Endothelial cell of umbilical vein (primary cell): ENCODE measurements at regions not wholly inside any gene's neighbourhood (a gene's known extent, or its start where the extent isn't known, plus 50 kb on each side); places are given as distances from the start of the nearest gene placed in this dataset.

Source experiments
- BruUV-seq: library from RNA; stranded (reverse); fragments of 400-500 nt; replicated peaks from 2 replicates; lab custom pipeline; 2021; lab: Mats Ljungman, UMichigan
- CTCF ChIA-PET: fragments of 300-600, 350-600 bp; sonication (Branson Sonifier 250); formaldehyde crosslinking; loops from one replicate; lab custom pipeline; 2021; ENCODE audit warnings: antibody characterized with exemption, inconsistent platforms; lab: Charles Lee
- POLR2A ChIA-PET: fragments of 300-600, 350-600 bp; sonication (Branson Sonifier 250); formaldehyde crosslinking; loops from one replicate; lab custom pipeline; 2021; ENCODE audit warnings: antibody characterized with exemption, inconsistent platforms; lab: Charles Lee
- DNase-seq: peaks from one replicate; pipeline ENCODE4 v3.0.0-alpha.2; 2011; ENCODE audit warnings: low read depth, low spot score
- FAIRE-seq: peaks from 2 replicates; lab custom pipeline; 2011; peaks lifted over from hg19 to GRCh38; lab: Jason Lieb, UNC
- H2AFZ ChIP-seq: 2 replicates; pipeline ENCODE4 v1.6.0; 2012; ENCODE audit warnings: low read depth, low read length, control low read depth, inconsistent platforms
- H3K27ac ChIP-seq: 2 replicates; pipeline ENCODE4 v1.5.1; 2011; ENCODE audit warnings: low read depth, mild to moderate bottlenecking, control low read depth, low read length, moderate library complexity; ENCODE audit not compliant: insufficient read depth
- H3K27me3 ChIP-seq, 2 experiments: 2 replicates each; pipeline versions ENCODE4 v1.6.0 to v1.6.1; 2011; ENCODE audit warnings: low read length in 2 of 2, mixed read lengths in 1 of 2; ENCODE audit not compliant: control insufficient read depth in 2 of 2, insufficient read depth in 2 of 2
- H3K36me3 ChIP-seq, 2 experiments: 2 replicates in 1 of 2; 3 replicates in 1 of 2; pipeline ENCODE4 v1.5.1; 2011; ENCODE audit warnings: low read length in 2 of 2, mild to moderate bottlenecking in 1 of 2, moderate library complexity in 1 of 2; ENCODE audit not compliant: control insufficient read depth in 2 of 2, insufficient read depth in 2 of 2; ENCODE audit errors: extremely low read depth in 1 of 2
- H3K4me1 ChIP-seq: 3 replicates; pipeline ENCODE4 v1.5.1; 2011; ENCODE audit warnings: mild to moderate bottlenecking, low read length; ENCODE audit not compliant: control insufficient read depth, insufficient read depth; ENCODE audit errors: extremely low read depth
- H3K4me2 ChIP-seq: 2 replicates; pipeline ENCODE4 v1.6.1; 2011; ENCODE audit warnings: low read length, control low read depth, mixed read lengths; ENCODE audit not compliant: insufficient read depth
- H3K4me3 ChIP-seq, 3 experiments: fragments of 200-600 bp in 1 of 3; sonication (generic), shearing (Covaris generic) in 1 of 3; replicated peaks in 1 of 3; 2 replicates each; pipeline ENCODE4 v1.5.1; 2011 to 2016; ENCODE audit warnings: control low read depth in 3 of 3, low read length in 3 of 3, mild to moderate bottlenecking in 2 of 3, inconsistent platforms in 1 of 3, low read depth in 1 of 3, moderate library complexity in 1 of 3; ENCODE audit not compliant: insufficient read depth in 1 of 3
- H3K79me2 ChIP-seq: 2 replicates; pipeline ENCODE4 v1.6.0; 2012; ENCODE audit warnings: low read length, inconsistent platforms; ENCODE audit not compliant: control insufficient read depth, insufficient read depth
- H3K9ac ChIP-seq: replicated peaks from 2 replicates; pipeline ENCODE3; 2011; ENCODE audit warnings: low read length, control low read depth; ENCODE audit not compliant: insufficient read depth; ENCODE audit errors: extremely low read depth
- H3K9me1 ChIP-seq: replicated peaks from 3 replicates; pipeline ENCODE4 v1.6.0; 2011; ENCODE audit warnings: mild to moderate bottlenecking, low read length; ENCODE audit not compliant: control insufficient read depth, insufficient read depth; ENCODE audit errors: extremely low read depth
- H3K9me3 ChIP-seq: replicated peaks from 2 replicates; pipeline ENCODE4 v1.5.1; 2012; ENCODE audit warnings: low read length, inconsistent platforms; ENCODE audit not compliant: control insufficient read depth, insufficient read depth
- H4K20me1 ChIP-seq: replicated peaks from 2 replicates; pipeline ENCODE3; 2011; ENCODE audit warnings: mild to moderate bottlenecking, low read length; ENCODE audit not compliant: control insufficient read depth, insufficient read depth; ENCODE audit errors: extremely low read depth
- CTCF ChIP-seq, 2 donors: IDR thresholded peaks; 1 replicate in 1 of 2; 2 replicates in 1 of 2; pipeline ENCODE4 v1.5.1; 2011; ENCODE audit warnings: low read length in 2 of 2, mild to moderate bottlenecking in 2 of 2, moderate library complexity in 2 of 2, control low read depth in 1 of 2, inconsistent platforms in 1 of 2, low read depth in 1 of 2; ENCODE audit not compliant: insufficient read depth in 1 of 2; ENCODE audit errors: extremely low read depth in 1 of 2
- EZH2 ChIP-seq: IDR thresholded peaks from 2 replicates; pipeline ENCODE4 v1.6.1; 2012; ENCODE audit warnings: borderline replicate concordance, low read depth, mild to moderate bottlenecking, moderate library complexity, low read length, inconsistent platforms; ENCODE audit not compliant: severe bottlenecking
- FOS ChIP-seq: IDR thresholded peaks from 2 replicates; pipeline ENCODE4 v1.6.1; 2011; ENCODE audit warnings: mild to moderate bottlenecking, low read length, moderate library complexity, borderline replicate concordance; ENCODE audit not compliant: insufficient read depth
- GATA2 ChIP-seq: IDR thresholded peaks from 2 replicates; pipeline ENCODE4 v1.7.0; 2011; ENCODE audit warnings: low read depth, mild to moderate bottlenecking, moderate library complexity, mixed read lengths, low read length; ENCODE audit not compliant: insufficient read length, insufficient read depth
- JUN ChIP-seq: IDR thresholded peaks from 2 replicates; pipeline ENCODE4 v1.6.1; 2011; ENCODE audit warnings: borderline replicate concordance, low read depth; ENCODE audit not compliant: insufficient read length, insufficient read depth
- MAX ChIP-seq: IDR thresholded peaks from 2 replicates; pipeline ENCODE4 v1.6.1; 2011; ENCODE audit not compliant: insufficient read depth, insufficient read length
- MYC ChIP-seq: IDR thresholded peaks from one replicate; pipeline ENCODE4 v1.6.1; 2011; ENCODE audit warnings: mild to moderate bottlenecking, low read depth, low read length
- POLR2A ChIP-seq: IDR thresholded peaks from 2 replicates; pipeline ENCODE4 v1.6.1; 2012; ENCODE audit warnings: low read depth, mild to moderate bottlenecking, control low read depth, low read length
- POLR2AphosphoS5 ChIP-seq: IDR thresholded peaks from 2 replicates; pipeline ENCODE4 v1.6.1; 2012; ENCODE audit warnings: low read depth, mild to moderate bottlenecking, control low read depth, low read length, moderate library complexity; ENCODE audit not compliant: insufficient read depth
- dilution Hi-C: fragments of 300-500 bp; cut with MboI; formaldehyde crosslinking; loops from one replicate; pipeline ENCODE4 v1.15.0; 2019; ENCODE audit warnings: low sequenced_read_pairs; ENCODE audit not compliant: extremely low pct_ligation_motif_present
- intact Hi-C: fragments of 100-400 bp; cut with micrococcal nuclease; formaldehyde crosslinking; loops from one replicate; pipeline ENCODE4 v1.10.0; 2022

GRCh38 chr12:91877456-91878235, 268.0 kb downstream of the BTG1 start:
- H3K9me1 ChIP-seq: no peaks in the 10 kb centered on the region
- H3K4me2 ChIP-seq: no peak overlapping the region
- FAIRE-seq: no peak
- no peaks in the 10 kb centered on the region for H3K79me2 ChIP-seq
- TF ChIP-seq POLR2AphosphoS5: no peak
- TF ChIP-seq EZH2: no peak
- no peak for TF ChIP-seq GATA2
- TF ChIP-seq FOS: no peak
- no peak for TF ChIP-seq JUN
- no peak for TF ChIP-seq MYC
- TF ChIP-seq MAX: no peak
- TF ChIP-seq CTCF (IDR thresholded peaks at IDR 0.05; ENCODE audit: extremely low read depth in 1 of 2, insufficient read depth in 1 of 2, low read depth in 1 of 2, low read length in 2 of 2): no peak
- TF ChIP-seq POLR2A: no peak
- H3K36me3 ChIP-seq: no peaks in the 10 kb centered on the region
- CTCF ChIA-PET: interaction anchor here (1.1 kb wide), 1 partner anchor 10 kb away, joined by 3 read pairs; no protein-coding TSS in a partner anchor
- no peak for DNase-seq
- intact Hi-C loops (no loop called here), dilution Hi-C loops (no loop called here)
- BruUV-seq: no TSS peak
- no peaks in the 10 kb centered on the region for H3K9me3 ChIP-seq
- no peak overlapping the region for H3K27ac ChIP-seq
- peaks cover 6% of the 10 kb centered on the region for H3K4me1 ChIP-seq
- no peak overlapping the region for H2AFZ ChIP-seq
- no peak overlapping the region for H3K9ac ChIP-seq
- POLR2A ChIA-PET: no interaction called here
- H3K4me3 ChIP-seq: no peak overlapping the region
- H4K20me1 ChIP-seq: no peaks in the 10 kb centered on the region
- no peaks in the 10 kb centered on the region for H3K27me3 ChIP-seq
